ENCODE measurements at regions not wholly inside any gene's neighbourhood (a gene's known extent, or its start where the extent isn't known, plus 50 kb on each side); places are given as distances from the start of the nearest gene placed in this dataset.

- no peaks in the 10 kb centered on the region for H3K27me3 ChIP-seq
- H3K4me3 ChIP-seq = no peak overlapping the region
- TF ChIP-seq POLR2A (IDR thresholded peaks at IDR 0.05) (no peak), CTCF (IDR thresholded peaks at IDR 0.05) (no peak)
- no peak for ATAC-seq
- H3K36me3 ChIP-seq = no peaks in the 10 kb centered on the region
- no peak overlapping the region for H3K27ac ChIP-seq
- 65 to 75% (median 67%) methylated on average over 2 of the region's 2 CpGs for WGBS, 4 donors
- no peak for DNase-seq
- intact Hi-C loops (cut with DNase I) = no loop called here
- H3K9me3 ChIP-seq = peaks cover 0 to 4% (median 0%) of the 10 kb centered on the region in 12 donors
- H3K4me1 ChIP-seq = no peaks in the 10 kb centered on the region
These were observed 224.5 kb upstream of the GPRIN3 start for GRCh38 chr4:89531932-89532640.

- 71 to 76% (median 74%) methylated on average over 4 of the region's 4 CpGs for WGBS, 4 donors
These were observed 221.0 kb upstream of the GPRIN3 start for GRCh38 chr4:89528526-89529133.

GRCh38 chr4:89521826-89522225, 214.2 kb upstream of the GPRIN3 start:
- TF ChIP-seq POLR2A (IDR thresholded peaks at IDR 0.05) (no peak), CTCF (IDR thresholded peaks at IDR 0.05) (no peak)
- Histone ChIP-seq H3K27ac (no peak overlapping the region), H3K36me3 (no peaks in the 10 kb centered on the region), H3K27me3 (peaks cover 0 to 11% (median 0%) of the 10 kb centered on the region in 9 donors), H3K4me3 (no peak overlapping the region), H3K9me3 (peaks cover 0 to 4% (median 0%) of the 10 kb centered on the region in 12 donors), H3K4me1 (no peaks in the 10 kb centered on the region)
- no peak for DNase-seq
- 73 to 79% (median 76%) methylated on average over 4 of the region's 4 CpGs for WGBS, 4 donors
- no peak for ATAC-seq
- intact Hi-C loops (cut with DNase I) = no loop called here

More at GRCh38 chr4:89528526-89529133, 221.0 kb upstream of the GPRIN3 start:
- peaks cover 0 to 4% (median 0%) of the 10 kb centered on the region in 12 donors for H3K9me3 ChIP-seq
- no peak for TF ChIP-seq POLR2A (IDR thresholded peaks at IDR 0.05)
- no peak for TF ChIP-seq CTCF (IDR thresholded peaks at IDR 0.05)
- H3K36me3 ChIP-seq = no peaks in the 10 kb centered on the region
- no peak overlapping the region for H3K4me3 ChIP-seq
- no peaks in the 10 kb centered on the region for H3K4me1 ChIP-seq
- H3K27ac ChIP-seq = no peak overlapping the region
- H3K27me3 ChIP-seq = peaks cover 0 to 2% (median 0%) of the 10 kb centered on the region in 9 donors
- DNase-seq (no peak), ATAC-seq (no peak)
- intact Hi-C loops (cut with DNase I) = no loop called here

GRCh38 chr4:89519771-89520320, 212.2 kb upstream of the GPRIN3 start:
- Histone ChIP-seq H3K36me3 (no peaks in the 10 kb centered on the region), H3K4me3 (no peak overlapping the region), H3K9me3 (no peaks in the 10 kb centered on the region), H3K27ac (no peak overlapping the region), H3K27me3 (peaks cover 0 to 11% (median 0%) of the 10 kb centered on the region in 9 donors), H3K4me1 (no peaks in the 10 kb centered on the region)
- intact Hi-C loops (cut with DNase I) = no loop called here
- DNase-seq (no peak), ATAC-seq (no peak)
- TF ChIP-seq POLR2A (IDR thresholded peaks at IDR 0.05) (no peak), CTCF (IDR thresholded peaks at IDR 0.05) (no peak)
- WGBS, 4 donors = 85 to 94% (median 89%) methylated on average over 3 of the region's 3 CpGs

All from heart left ventricle (tissue), 16 donors.